ENCODE measurements at regions not wholly inside any gene's neighbourhood (a gene's known extent, or its start where the extent isn't known, plus 50 kb on each side); places are given as distances from the start of the nearest gene placed in this dataset.
A peak's percentile ranks its signal among the peaks of the same experiment; 100 is the strongest.

GRCh38 chr12:124442281-124442680, 125.1 kb downstream of the NCOR2 start:
- H3K4me3 Mint-ChIP-seq = no peak overlapping the region
- H3K36me3 Mint-ChIP-seq (ENCODE audit: low read depth) = peaks cover 7% of the 10 kb centered on the region
- H3K27ac Mint-ChIP-seq = peak overlapping the region; percentile 42
- ATAC-seq = no peak
- no peak for DNase-seq
- intact Hi-C loops (cut with micrococcal nuclease) = no loop called here
- no peaks in the 10 kb centered on the region for H3K27me3 Mint-ChIP-seq
- CTCF ChIA-PET = no interaction called here
- H3K4me1 Mint-ChIP-seq (ENCODE audit: low read depth) = no peaks in the 10 kb centered on the region
- no peaks in the 10 kb centered on the region for H3K9me3 Mint-ChIP-seq
- TF ChIP-seq CTCF (IDR thresholded peaks at IDR 0.05) = no peak
- POLR2A ChIA-PET = no interaction called here

- Mint-ChIP-seq H3K4me1 (ENCODE audit: low read depth) (no peaks in the 10 kb centered on the region), H3K27me3 (no peaks in the 10 kb centered on the region), H3K9me3 (no peaks in the 10 kb centered on the region), H3K36me3 (ENCODE audit: low read depth) (peaks cover 7% of the 10 kb centered on the region), H3K4me3 (no peak overlapping the region), H3K27ac (peak overlapping the region; percentile 36)
- DNase-seq (no peak), ATAC-seq (no peak)
- TF ChIP-seq CTCF (IDR thresholded peaks at IDR 0.05) = no peak
- ChIA-PET POLR2A (no interaction called here), CTCF (no interaction called here)
- intact Hi-C loops (cut with micrococcal nuclease) = no loop called here
Measured at GRCh38 chr12:124441443-124442194, 125.8 kb downstream of the NCOR2 start.

DNA sequence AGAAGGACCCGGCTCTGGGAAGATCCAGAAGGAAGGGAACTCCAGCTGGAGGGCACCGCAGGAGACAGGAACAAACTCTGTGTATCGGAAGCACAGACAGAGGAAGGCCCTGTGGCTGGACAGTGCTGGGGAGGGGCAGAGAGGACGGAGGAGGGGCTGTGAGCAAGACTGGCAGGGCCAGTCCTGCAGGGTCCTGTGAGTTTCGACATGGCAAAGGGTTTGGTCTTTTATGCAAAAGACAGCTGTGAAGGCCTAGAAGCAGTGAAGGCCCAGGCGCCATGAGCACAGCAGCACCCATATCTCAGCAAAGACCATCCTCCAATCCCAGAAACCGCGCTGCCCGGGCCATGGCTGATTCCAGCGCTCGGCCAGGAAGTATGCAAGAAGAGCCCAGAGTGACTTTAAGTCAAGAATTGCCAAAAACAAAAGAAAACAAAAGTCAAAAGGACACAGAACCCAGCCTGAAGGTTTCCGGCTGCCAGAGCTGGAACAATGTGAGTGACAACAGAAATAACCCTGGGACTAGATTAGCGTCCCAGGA, 126.5 kb downstream of the NCOR2 start:
- ATAC-seq = no peak
- no peaks in the 10 kb centered on the region for H3K9me3 Mint-ChIP-seq
- ChIA-PET POLR2A (no interaction called here), CTCF (no interaction called here)
- DNase-seq = no peak
- peaks cover 7% of the 10 kb centered on the region for H3K36me3 Mint-ChIP-seq (ENCODE audit: low read depth)
- no peak overlapping the region for H3K27ac Mint-ChIP-seq
- H3K4me1 Mint-ChIP-seq (ENCODE audit: low read depth) = no peaks in the 10 kb centered on the region
- no peaks in the 10 kb centered on the region for H3K27me3 Mint-ChIP-seq
- H3K4me3 Mint-ChIP-seq = no peak overlapping the region
- TF ChIP-seq CTCF (IDR thresholded peaks at IDR 0.05) = no peak
- intact Hi-C loops (cut with micrococcal nuclease) = no loop called here

GRCh38 chr12:124440031-124440626, 127.3 kb downstream of the NCOR2 start:
- Mint-ChIP-seq H3K36me3 (ENCODE audit: low read depth) (peaks cover 7% of the 10 kb centered on the region), H3K27ac (no peak overlapping the region), H3K4me3 (no peak overlapping the region), H3K27me3 (no peaks in the 10 kb centered on the region), H3K9me3 (no peaks in the 10 kb centered on the region), H3K4me1 (ENCODE audit: low read depth) (no peaks in the 10 kb centered on the region)
- ATAC-seq (no peak), DNase-seq (no peak)
- intact Hi-C loops (cut with micrococcal nuclease) = no loop called here
- CTCF ChIA-PET = no interaction called here
- no peak for TF ChIP-seq CTCF (IDR thresholded peaks at IDR 0.05)
- POLR2A ChIA-PET = no interaction called here

DNA sequence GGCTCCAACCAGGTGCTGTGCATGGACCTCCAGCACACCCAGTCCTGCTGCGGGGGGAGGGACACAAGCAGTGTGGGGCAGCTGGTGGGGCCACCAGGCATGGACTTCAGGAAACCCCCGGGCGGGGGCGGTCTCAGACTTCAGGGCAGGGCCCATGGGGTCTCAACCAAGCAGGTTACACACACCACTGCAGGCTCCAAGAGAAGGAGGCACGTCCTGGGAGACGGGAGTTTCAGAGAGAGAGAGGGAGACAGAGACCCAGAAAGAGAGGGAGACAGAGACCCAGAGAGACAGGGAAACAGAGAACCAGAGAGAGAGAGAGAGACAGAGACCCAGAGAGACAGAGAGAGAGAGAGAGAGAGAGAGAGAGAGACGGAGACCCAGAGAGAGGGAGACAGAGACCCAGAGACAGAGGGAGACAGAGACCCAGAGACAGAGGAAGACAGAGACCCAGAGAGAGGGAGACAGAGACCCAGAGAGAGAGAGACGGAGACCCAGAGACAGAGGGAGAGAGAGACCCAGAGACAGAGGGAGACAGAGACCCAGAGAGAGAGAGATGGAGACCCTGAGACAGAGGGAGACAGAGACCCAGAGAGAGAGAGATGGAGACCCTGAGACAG, 128.9 kb downstream of the NCOR2 start:
- ATAC-seq (peak; percentile 51), DNase-seq (peak; percentile 30)
- Mint-ChIP-seq H3K9me3 (no peaks in the 10 kb centered on the region), H3K27ac (no peak overlapping the region), H3K27me3 (no peaks in the 10 kb centered on the region), H3K36me3 (ENCODE audit: low read depth) (peaks cover 7% of the 10 kb centered on the region), H3K4me1 (ENCODE audit: low read depth) (no peaks in the 10 kb centered on the region), H3K4me3 (no peak overlapping the region)
- intact Hi-C loops (cut with micrococcal nuclease) = no loop called here
- CTCF ChIA-PET = no interaction called here
- POLR2A ChIA-PET = no interaction called here
- TF ChIP-seq CTCF (IDR thresholded peaks at IDR 0.05) = no peak

All from activated CD8-positive, alpha-beta T cell treated with anti-CD3 and anti-CD28 coated beads for 36 hours (primary cell).